ENCODE measurements at regions not wholly inside any gene's neighbourhood (a gene's known extent, or its start where the extent isn't known, plus 50 kb on each side); places are given as distances from the start of the nearest gene placed in this dataset.

GRCh38 chr1:54488065-54488750 lies 59.8 kb upstream of the ACOT11 start:
- no peak for TF ChIP-seq CTCF (IDR thresholded peaks at IDR 0.05)
- no peak for TF ChIP-seq REST (IDR thresholded peaks at IDR 0.05; ENCODE audit: insufficient read depth in 1 of 2, low read depth in 2 of 2, low read length in 1 of 2)

Measured in Panc1 (cell line).